ENCODE measurements at regions not wholly inside any gene's neighbourhood (a gene's known extent, or its start where the extent isn't known, plus 50 kb on each side); places are given as distances from the start of the nearest gene placed in this dataset.

DNA sequence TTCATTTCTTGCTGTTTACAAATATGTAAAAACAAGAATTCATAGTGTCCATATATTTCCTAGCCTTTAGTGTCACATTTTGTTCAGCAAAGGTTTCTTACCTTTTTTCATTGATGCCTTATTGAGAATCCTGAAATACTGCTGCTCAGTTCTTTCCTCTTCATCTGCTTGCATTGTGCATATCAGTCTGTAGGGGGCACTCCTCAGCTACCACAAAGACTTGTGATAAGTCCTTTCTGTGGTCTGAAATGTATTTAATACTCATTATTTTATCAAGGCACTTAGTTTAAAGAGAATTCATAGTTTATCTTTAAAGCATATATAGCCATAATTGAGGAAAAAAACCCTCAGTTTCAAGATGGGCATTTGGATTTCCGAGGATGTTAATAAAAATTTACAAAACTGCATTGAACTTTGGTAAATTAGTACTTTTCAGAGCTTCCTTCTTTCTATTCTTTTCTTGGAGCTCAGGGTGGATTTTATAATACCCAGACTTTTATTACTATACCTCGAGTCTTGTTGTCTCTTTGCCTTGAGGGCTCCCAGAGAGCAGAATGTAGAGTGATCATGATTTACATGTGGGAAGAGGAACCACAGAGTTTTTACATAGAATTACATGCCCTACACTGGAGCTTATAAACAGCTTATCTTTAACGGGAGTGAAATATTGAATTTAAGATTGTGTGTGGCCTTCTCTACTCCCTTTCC, 570.1 kb downstream of the PLCL1 start:
- Mint-ChIP-seq H3K4me1 (ENCODE audit: low read depth) (peaks cover 8% of the 10 kb centered on the region), H3K27me3 (peaks cover 65% of the 10 kb centered on the region), H3K9me3 (no peaks in the 10 kb centered on the region), H3K36me3 (ENCODE audit: low read depth) (no peaks in the 10 kb centered on the region), H3K4me3 (no peak overlapping the region), H3K27ac (no peak overlapping the region)
- H3K9me3 ChIP-seq (ENCODE audit: control insufficient read depth in 1 of 2, insufficient read depth in 1 of 2, low read length in 2 of 2), result no peaks in the 10 kb centered on the region
- peaks cover 0 to 7% of the 10 kb centered on the region in 2 experiments for H3K27me3 ChIP-seq (ENCODE audit: control insufficient read depth in 1 of 2, insufficient read depth in 2 of 2, low read length in 2 of 2)
- POLR2A ChIA-PET, result no interaction called here
- ATAC-seq (ENCODE audit: poor library complexity), result no peak
- DNase-seq, result peak in 3 of 14 experiments; percentile 9 to 26 (median 22)
- H3K27ac ChIP-seq (ENCODE audit: low read depth in 1 of 2, low read length in 2 of 2), result no peak overlapping the region
- intact Hi-C loops (cut with DNase I, micrococcal nuclease), result no loop called here
- no peaks in the 10 kb centered on the region for H3K36me3 ChIP-seq (ENCODE audit: insufficient read depth, low read length)
- TF ChIP-seq, protein P1, sequence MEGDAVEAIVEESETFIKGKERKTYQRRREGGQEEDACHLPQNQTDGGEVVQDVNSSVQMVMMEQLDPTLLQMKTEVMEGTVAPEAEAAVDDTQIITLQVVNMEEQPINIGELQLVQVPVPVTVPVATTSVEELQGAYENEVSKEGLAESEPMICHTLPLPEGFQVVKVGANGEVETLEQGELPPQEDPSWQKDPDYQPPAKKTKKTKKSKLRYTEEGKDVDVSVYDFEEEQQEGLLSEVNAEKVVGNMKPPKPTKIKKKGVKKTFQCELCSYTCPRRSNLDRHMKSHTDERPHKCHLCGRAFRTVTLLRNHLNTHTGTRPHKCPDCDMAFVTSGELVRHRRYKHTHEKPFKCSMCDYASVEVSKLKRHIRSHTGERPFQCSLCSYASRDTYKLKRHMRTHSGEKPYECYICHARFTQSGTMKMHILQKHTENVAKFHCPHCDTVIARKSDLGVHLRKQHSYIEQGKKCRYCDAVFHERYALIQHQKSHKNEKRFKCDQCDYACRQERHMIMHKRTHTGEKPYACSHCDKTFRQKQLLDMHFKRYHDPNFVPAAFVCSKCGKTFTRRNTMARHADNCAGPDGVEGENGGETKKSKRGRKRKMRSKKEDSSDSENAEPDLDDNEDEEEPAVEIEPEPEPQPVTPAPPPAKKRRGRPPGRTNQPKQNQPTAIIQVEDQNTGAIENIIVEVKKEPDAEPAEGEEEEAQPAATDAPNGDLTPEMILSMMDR (IDR thresholded peaks at IDR 0.05), result peak; percentile 44
- CTCF ChIA-PET, result no interaction called here
- H3K4me3 ChIP-seq (ENCODE audit: low read length), result no peak overlapping the region
- H3K4me1 ChIP-seq (ENCODE audit: insufficient read depth, low read length), result peaks cover 3% of the 10 kb centered on the region

DNA sequence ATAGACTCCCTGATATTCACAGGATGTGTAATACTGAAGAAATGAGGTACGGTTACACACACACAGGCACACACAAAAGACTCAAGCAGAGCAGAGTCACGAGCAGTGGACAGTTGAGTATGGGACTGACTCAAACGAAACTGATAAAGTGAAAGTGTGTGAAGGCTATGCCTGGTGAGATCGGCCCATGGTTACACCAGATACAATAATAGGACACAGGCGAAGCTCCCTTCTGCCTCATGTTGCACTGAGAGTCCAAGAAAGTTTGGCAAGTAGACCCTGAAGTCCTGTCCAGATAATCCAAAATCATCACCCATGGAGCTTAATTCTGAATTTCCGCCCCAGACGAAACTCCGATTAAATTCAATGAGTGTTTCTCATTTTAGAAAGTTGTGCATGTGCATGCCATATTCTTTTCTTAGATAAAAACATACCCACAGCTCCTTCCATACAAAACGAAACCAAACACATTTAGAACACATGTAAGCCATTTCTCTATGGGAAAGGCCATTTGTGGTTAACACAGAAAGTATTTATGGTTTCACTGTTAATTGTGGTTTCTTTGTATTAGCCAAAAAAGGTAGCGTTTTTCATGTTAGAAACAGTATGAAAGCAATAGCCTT, 567.6 kb downstream of the PLCL1 start:
- intact Hi-C loops (cut with DNase I, micrococcal nuclease), result no loop called here
- Mint-ChIP-seq H3K9me3 (no peaks in the 10 kb centered on the region), H3K4me3 (peak overlapping the region; percentile 34), H3K4me1 (ENCODE audit: low read depth) (peaks cover 8% of the 10 kb centered on the region), H3K27me3 (peaks cover 61% of the 10 kb centered on the region), H3K27ac (no peak overlapping the region), H3K36me3 (ENCODE audit: low read depth) (no peaks in the 10 kb centered on the region)
- H3K9me3 ChIP-seq (ENCODE audit: control insufficient read depth in 1 of 2, insufficient read depth in 1 of 2, low read length in 2 of 2), result no peaks in the 10 kb centered on the region
- ChIA-PET CTCF (no interaction called here), POLR2A (no interaction called here)
- H3K36me3 ChIP-seq (ENCODE audit: insufficient read depth, low read length), result no peaks in the 10 kb centered on the region
- DNase-seq (peak in 2 of 14 experiments; percentile 1 to 24), ATAC-seq (ENCODE audit: poor library complexity) (no peak)
- H3K27ac ChIP-seq (ENCODE audit: low read depth in 1 of 2, low read length in 2 of 2), result no peak overlapping the region
- peak overlapping the region; percentile 5 for H3K4me3 ChIP-seq (ENCODE audit: low read length)
- H3K27me3 ChIP-seq (ENCODE audit: control insufficient read depth in 1 of 2, insufficient read depth in 2 of 2, low read length in 2 of 2), result peaks cover 3 to 12% of the 10 kb centered on the region in 2 experiments
- peaks cover 3% of the 10 kb centered on the region for H3K4me1 ChIP-seq (ENCODE audit: insufficient read depth, low read length)
- TF ChIP-seq, protein P1 (IDR thresholded peaks at IDR 0.05), result no peak

DNA sequence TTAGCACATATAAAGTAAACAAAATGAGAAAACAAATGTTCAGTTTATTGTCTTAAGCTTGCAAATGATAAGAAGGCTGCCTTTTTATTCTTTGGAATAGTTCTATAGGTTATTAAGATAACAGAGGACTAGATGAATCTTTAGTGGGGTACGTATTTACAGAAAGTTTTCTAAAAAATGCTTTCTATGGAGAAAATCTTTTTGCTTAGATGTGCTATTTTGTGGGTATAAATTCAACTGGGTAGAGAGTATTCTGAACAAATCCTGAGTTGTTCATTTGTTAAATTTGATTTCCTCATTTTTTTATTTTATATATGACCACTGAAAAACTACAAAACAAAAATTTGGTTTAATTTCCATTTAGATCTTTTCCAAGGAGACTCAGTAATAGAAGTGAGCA, 566.9 kb downstream of the PLCL1 start:
- DNase-seq (no peak), ATAC-seq (ENCODE audit: poor library complexity) (no peak)
- H3K9me3 ChIP-seq (ENCODE audit: control insufficient read depth in 1 of 2, insufficient read depth in 1 of 2, low read length in 2 of 2), result no peaks in the 10 kb centered on the region
- TF ChIP-seq, protein P1 (IDR thresholded peaks at IDR 0.05), result no peak
- Mint-ChIP-seq H3K4me1 (ENCODE audit: low read depth) (peaks cover 8% of the 10 kb centered on the region), H3K36me3 (ENCODE audit: low read depth) (no peaks in the 10 kb centered on the region), H3K9me3 (no peaks in the 10 kb centered on the region), H3K27me3 (peaks cover 62% of the 10 kb centered on the region), H3K4me3 (no peak overlapping the region), H3K27ac (no peak overlapping the region)
- H3K27me3 ChIP-seq (ENCODE audit: control insufficient read depth in 1 of 2, insufficient read depth in 2 of 2, low read length in 2 of 2), result peaks cover 3 to 12% of the 10 kb centered on the region in 2 experiments
- H3K36me3 ChIP-seq (ENCODE audit: insufficient read depth, low read length), result no peaks in the 10 kb centered on the region
- ChIA-PET CTCF (no interaction called here), POLR2A (no interaction called here)
- H3K4me1 ChIP-seq (ENCODE audit: insufficient read depth, low read length), result peaks cover 3% of the 10 kb centered on the region
- intact Hi-C loops (cut with DNase I, micrococcal nuclease), result no loop called here
- H3K27ac ChIP-seq (ENCODE audit: low read depth in 1 of 2, low read length in 2 of 2), result no peak overlapping the region
- no peak overlapping the region for H3K4me3 ChIP-seq (ENCODE audit: low read length)
